HG02759 (cell line): ENCODE measurements at regions not wholly inside any gene's neighbourhood (a gene's known extent, or its start where the extent isn't known, plus 50 kb on each side); places are given as distances from the start of the nearest gene placed in this dataset.

Experiments
- ATAC-seq: cut with Tn5 transposase; IDR thresholded peaks from one replicate; pipeline ENCODE4 v1.9.1; 2021; ENCODE audit warnings: mild to moderate bottlenecking, moderate library complexity; ENCODE audit not compliant: unreplicated experiment

GRCh38 chr9:108213511-108213910, 642.3 kb downstream of the ACTL7B start:
- ATAC-seq = no peak

- no peak for ATAC-seq
Measured at GRCh38 chr9:108212184-108212583, 643.6 kb downstream of the ACTL7B start.

- ATAC-seq = no peak
Measured at GRCh38 chr9:108211411-108211955, 644.3 kb downstream of the ACTL7B start.

GRCh38 chr9:108209132-108209685, 646.6 kb downstream of the ACTL7B start:
- ATAC-seq = no peak

GRCh38 chr9:108207561-108208165, 648.1 kb downstream of the ACTL7B start:
- ATAC-seq = no peak

- no peak for ATAC-seq
Measured at GRCh38 chr9:108205276-108205675, 650.5 kb downstream of the ACTL7B start.

- ATAC-seq = no peak
Measured at GRCh38 chr9:108197899-108198298, 657.9 kb downstream of the ACTL7B start.

- no peak for ATAC-seq
Measured at GRCh38 chr9:108197008-108197365, 658.8 kb downstream of the ACTL7B start.

GRCh38 chr9:108196332-108197007, 659.3 kb downstream of the ACTL7B start:
- ATAC-seq = no peak

- ATAC-seq = no peak
Measured at GRCh38 chr9:108194154-108194553, 661.6 kb downstream of the ACTL7B start.

GRCh38 chr9:108193026-108193710, 662.6 kb downstream of the ACTL7B start:
- no peak for ATAC-seq

- ATAC-seq = no peak
Measured at GRCh38 chr9:108191065-108191464, 664.7 kb downstream of the ACTL7B start.

- no peak for ATAC-seq
Measured at GRCh38 chr9:108188976-108189375, 666.8 kb downstream of the ACTL7B start.

- no peak for ATAC-seq
Measured at GRCh38 chr9:108188482-108188881, 667.3 kb downstream of the ACTL7B start.

- ATAC-seq = no peak
Measured at GRCh38 chr9:108186642-108187395, 669.0 kb downstream of the ACTL7B start.

GRCh38 chr9:108185613-108186012, 670.2 kb downstream of the ACTL7B start:
- no peak for ATAC-seq

GRCh38 chr9:108184941-108185340, 670.8 kb downstream of the ACTL7B start:
- no peak for ATAC-seq

GRCh38 chr9:108184009-108184408, 671.8 kb downstream of the ACTL7B start:
- no peak for ATAC-seq

GRCh38 chr9:108182950-108183381, 672.8 kb downstream of the ACTL7B start:
- ATAC-seq = peak; percentile 78

GRCh38 chr9:108182270-108182669, 673.5 kb downstream of the ACTL7B start:
- no peak for ATAC-seq

- no peak for ATAC-seq
Measured at GRCh38 chr9:108181441-108181840, 674.3 kb downstream of the ACTL7B start.
